C1 segment of cervical spinal cord (tissue), 14 donors: ENCODE measurements at regions not wholly inside any gene's neighbourhood (a gene's known extent, or its start where the extent isn't known, plus 50 kb on each side); places are given as distances from the start of the nearest gene placed in this dataset.
A peak's percentile ranks its signal among the peaks of the same experiment; 100 is the strongest.

Experiments
- DNase-seq, 14 donors: peaks; one replicate each; lab custom pipeline; 2025; lab: John Stamatoyannopoulos, UW

- no peak for DNase-seq
Observed at GRCh38 chr16:86313631-86314030, 196.7 kb upstream of the FOXF1 start.

GRCh38 chr16:86314402-86315025 lies 195.8 kb upstream of the FOXF1 start:
- DNase-seq: no peak

GRCh38 chr16:86316967-86317812 lies 193.1 kb upstream of the FOXF1 start:
- DNase-seq: no peak

- DNase-seq: no peak
Observed at GRCh38 chr16:86317813-86318650, 192.3 kb upstream of the FOXF1 start.

- no peak for DNase-seq
Observed at GRCh38 chr16:86319585-86320236, 190.6 kb upstream of the FOXF1 start.

- DNase-seq: no peak
Observed at GRCh38 chr16:86320237-86320595, 190.1 kb upstream of the FOXF1 start.

GRCh38 chr16:86321491-86321890 lies 188.8 kb upstream of the FOXF1 start:
- no peak for DNase-seq

- DNase-seq: peak in 2 of 14 donors; percentile 25 to 27
Observed at GRCh38 chr16:86322283-86322682, 188.0 kb upstream of the FOXF1 start.

GRCh38 chr16:86322806-86323205 lies 187.5 kb upstream of the FOXF1 start:
- DNase-seq: peak in 1 of 14 donors; percentile 27

- DNase-seq: no peak
Observed at GRCh38 chr16:86324320-86324719, 186.0 kb upstream of the FOXF1 start.

GRCh38 chr16:86325360-86325759 lies 185.0 kb upstream of the FOXF1 start:
- no peak for DNase-seq

- DNase-seq: no peak
Observed at GRCh38 chr16:86325895-86326294, 184.4 kb upstream of the FOXF1 start.

- no peak for DNase-seq
Observed at GRCh38 chr16:86327321-86327720, 183.0 kb upstream of the FOXF1 start.

- no peak for DNase-seq
Observed at GRCh38 chr16:86330906-86331305, 179.4 kb upstream of the FOXF1 start.

- DNase-seq: no peak
Observed at GRCh38 chr16:86334079-86334635, 176.2 kb upstream of the FOXF1 start.

GRCh38 chr16:86335266-86336172 lies 174.8 kb upstream of the FOXF1 start:
- DNase-seq: no peak

- no peak for DNase-seq
Observed at GRCh38 chr16:86337138-86337537, 173.2 kb upstream of the FOXF1 start.

- no peak for DNase-seq
Observed at GRCh38 chr16:86337581-86338402, 172.5 kb upstream of the FOXF1 start.

- no peak for DNase-seq
Observed at GRCh38 chr16:86338403-86339115, 171.8 kb upstream of the FOXF1 start.
